ENCODE measurements at regions not wholly inside any gene's neighbourhood (a gene's known extent, or its start where the extent isn't known, plus 50 kb on each side); places are given as distances from the start of the nearest gene placed in this dataset.
"Not testable (repeated sequence)": the region's sequence is repeated elsewhere in the genome, so short reads cannot be mapped to it uniquely, and the experiment has no call there.

DNA sequence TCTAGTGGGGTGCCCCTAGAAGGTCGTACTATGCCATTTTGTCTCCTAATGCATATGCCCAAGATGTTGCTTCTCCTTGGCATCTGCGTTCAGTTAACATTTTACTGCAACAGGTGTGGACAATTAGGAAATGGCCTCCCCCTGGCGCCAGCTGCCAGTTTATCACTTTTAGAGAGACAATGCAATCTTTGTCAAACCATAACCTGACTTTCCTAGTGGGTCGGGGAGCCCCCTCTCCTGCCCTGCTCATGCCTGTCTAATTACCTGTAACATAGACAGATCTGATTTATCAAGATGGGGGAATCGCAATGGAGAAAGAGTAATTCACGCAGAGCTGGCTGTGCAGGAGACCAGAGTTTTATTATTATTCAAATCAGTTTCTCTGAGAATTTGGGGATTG, 353.7 kb upstream of the SGO1 start:
- no peak for DNase-seq

DNA sequence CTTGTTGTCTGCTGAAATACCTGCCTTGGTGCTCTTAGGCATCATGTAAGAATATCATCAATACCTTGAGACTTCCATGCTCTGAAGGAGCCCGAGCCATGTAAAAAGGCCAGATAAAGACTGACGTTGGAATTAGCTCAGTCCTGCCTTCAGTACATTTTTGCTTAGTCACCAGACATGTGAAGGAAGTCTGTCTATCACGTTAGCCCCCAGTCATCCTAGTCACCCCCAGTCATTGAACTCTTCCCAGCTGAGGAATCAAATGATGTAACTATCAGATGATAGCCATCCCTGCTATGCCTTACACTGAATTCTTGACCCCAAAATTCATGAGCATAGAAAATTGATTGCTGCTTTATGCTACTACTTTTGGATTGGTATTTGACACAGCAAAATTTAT, 351.2 kb upstream of the SGO1 start:
- DNase-seq = no peak

DNA sequence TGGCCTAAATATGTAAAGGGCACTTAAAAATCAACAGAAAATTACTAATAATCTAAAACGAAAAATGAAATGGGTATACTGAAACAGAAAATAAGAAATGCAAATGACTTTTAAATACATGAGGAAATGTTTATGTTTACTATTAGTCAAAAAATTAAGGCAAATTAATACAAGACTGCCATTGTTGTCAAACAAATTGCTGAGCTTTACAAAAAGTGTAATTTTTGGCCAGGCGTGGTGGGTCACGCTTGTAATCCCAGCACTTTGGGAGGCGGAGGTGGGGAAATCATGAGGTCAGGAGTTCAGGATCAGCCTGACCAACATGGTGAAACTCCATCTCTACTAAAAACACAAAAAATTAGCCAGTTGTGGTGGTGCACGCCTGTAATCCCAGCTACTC, 343.9 kb upstream of the SGO1 start:
- DNase-seq = no peak

DNA sequence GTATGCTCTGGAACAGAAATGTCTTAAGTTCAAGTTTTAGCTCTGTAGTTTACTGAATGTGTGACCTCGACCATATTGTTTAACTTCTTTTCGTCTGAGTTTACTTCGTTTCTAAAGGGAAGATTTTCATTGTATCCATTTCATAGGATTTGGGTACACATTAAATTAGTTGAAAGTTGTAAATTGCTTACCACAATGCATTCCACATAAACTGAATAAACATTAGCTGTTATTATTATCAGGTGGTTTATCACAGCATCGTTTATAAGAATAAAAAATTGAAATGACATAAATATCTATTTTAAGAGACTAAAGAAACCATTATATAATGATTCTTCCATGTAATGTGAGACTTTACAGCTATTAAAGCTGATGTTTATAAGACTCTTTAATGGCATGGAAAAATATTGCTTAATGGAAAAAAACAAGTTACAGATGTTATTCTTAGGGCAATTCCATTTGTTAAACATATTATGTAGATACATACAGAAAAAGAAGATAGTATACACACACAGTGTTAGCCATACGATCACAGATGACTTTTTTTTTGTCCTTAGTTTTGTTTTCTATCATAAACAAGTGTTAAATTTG, 342.3 kb upstream of the SGO1 start:
- no peak for DNase-seq

DNA sequence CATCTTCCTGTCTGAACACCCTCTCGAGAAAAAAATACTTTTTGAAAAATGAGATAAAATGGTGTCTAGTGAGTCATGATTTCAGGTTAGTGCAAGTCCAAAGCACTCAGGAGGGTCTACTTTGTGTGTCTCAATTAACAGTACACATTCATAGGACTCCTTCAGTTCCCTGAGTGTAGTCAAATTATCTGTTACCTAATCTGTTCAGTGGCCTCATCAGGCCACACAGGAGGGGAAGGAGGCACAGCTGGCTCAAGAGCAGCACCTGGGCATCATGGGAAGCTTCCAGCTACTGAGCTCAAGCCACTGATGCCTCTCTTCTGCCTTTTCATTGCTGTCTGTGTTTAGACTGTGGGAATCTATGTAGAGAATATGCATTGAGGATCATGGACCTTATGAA, 341.4 kb upstream of the SGO1 start:
- DNase-seq = no peak

DNA sequence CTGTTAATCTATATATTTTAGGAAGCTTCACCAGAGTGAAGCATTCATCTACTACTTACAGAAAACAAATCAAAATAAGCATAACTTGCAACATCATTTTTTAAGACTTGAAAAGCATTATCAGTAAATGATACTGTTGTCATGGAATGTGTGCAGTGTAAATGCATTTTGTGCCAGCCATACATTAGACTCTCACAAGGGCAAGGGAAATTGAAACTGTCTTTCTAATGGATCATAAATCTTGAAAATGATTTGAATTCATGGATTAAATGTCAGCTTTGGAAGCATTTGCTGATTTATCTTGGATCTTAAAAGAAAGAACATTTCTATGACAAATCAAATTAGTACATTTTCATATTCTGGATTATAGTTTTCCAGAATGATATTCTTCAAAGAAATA, 338.3 kb upstream of the SGO1 start:
- no peak for DNase-seq

DNA sequence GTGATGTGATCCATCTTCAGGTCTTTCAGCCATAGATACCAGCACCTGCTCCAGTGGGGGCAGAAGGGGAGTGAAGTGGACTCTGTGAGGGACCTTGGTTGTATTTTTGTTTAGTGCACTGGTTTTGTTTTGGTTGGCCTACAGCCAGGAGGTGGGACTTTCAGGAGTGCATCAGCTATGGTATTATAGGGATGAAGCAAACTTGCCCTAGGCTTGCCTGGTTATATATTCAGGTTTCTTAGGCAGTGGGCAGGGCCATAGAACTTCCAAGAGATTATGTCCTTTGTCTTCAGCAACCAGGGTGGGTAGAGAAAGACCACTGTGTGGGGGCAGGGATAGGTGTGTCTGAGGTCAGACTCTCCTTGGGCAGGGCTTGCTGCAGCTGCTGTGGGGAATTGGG, 337.3 kb upstream of the SGO1 start:
- no peak for DNase-seq

DNA sequence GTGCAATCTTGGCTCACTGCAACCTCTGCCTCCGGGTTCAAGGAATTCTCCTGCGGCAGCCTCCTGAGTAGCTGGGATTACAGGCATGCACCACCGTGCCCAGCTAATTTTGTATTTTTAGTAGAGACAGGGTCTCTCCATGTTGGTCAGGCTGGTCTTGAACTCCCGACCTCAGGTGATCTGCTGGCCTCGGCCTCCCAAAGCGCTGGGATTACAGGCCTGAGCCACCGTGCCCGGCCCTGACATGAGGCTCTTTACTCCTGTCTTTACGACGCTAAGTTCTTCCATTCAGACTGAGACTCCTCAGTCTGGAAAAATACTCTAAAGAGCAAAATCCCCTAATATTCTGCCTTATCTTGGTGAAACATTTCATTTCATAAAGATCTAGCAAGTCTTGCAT, 331.3 kb upstream of the SGO1 start:
- DNase-seq = not testable (repeated sequence)

DNA sequence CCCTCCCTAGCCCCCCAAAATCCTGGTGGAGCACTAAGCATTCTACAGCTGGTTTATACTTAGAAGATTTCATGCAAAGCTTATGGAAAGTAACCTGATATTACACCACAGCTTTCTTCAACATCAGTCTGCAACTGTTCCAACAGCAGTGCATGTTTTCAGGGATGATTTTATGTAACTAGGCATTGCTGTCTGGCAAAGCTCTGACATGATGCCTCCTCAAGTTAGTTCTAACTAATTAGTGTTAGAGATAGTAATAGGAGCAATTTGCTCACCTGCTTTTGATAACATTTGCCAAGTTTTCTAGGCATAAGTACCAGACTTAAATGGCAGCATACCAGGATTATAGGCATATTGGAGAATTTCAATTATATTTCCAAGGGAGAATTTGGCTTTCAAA, 330.3 kb upstream of the SGO1 start:
- DNase-seq = no peak

DNA sequence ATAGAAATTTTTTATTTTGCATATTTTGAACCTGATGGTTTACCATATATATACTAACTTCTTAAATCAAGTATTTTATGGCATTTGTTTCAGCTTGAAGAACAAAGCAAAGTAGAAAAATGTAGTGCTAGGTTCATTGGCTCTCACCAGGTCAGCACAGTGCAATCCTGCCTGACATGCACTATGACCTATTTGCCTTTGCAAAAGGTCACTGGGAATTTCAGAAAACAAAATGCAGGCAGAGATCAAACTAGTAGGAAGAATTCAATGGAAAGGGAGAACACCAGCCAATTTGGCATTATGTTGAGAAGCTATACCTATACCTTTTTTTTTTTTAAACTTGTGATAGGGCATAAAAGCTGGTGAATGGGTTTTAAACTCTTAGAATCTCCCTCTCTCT, 329.8 kb upstream of the SGO1 start:
- no peak for DNase-seq

DNA sequence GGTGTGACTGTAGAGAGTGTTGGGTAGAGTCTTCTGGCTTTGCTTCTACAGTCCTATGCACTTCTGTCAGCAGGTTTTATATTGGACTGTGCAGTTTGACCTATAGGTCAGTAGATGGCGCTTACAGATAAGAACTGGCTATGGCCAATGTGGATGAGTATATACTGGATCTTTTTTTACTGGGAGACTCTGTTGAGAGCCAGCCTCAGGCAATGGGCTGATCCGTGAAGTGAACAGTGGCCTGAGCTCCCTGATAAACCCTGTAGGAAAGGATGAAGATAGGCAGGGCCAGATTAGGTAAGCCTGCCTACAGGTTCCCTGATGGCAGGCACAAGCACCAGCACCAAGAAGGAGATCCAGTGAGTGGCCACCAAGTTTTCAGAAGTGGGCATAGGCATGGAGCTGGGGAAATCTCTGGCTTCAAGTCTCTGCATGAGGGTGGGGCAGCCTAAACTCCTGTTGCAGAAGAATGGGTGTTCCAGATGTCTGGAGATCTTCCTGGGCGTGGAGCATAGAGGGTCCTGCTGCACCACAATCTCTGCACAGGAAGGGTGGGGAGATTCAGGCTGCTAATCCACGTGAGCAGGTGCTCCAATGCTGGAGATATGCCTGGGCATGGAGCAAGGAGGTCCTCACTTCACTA, 326.0 kb upstream of the SGO1 start:
- no peak for DNase-seq

DNA sequence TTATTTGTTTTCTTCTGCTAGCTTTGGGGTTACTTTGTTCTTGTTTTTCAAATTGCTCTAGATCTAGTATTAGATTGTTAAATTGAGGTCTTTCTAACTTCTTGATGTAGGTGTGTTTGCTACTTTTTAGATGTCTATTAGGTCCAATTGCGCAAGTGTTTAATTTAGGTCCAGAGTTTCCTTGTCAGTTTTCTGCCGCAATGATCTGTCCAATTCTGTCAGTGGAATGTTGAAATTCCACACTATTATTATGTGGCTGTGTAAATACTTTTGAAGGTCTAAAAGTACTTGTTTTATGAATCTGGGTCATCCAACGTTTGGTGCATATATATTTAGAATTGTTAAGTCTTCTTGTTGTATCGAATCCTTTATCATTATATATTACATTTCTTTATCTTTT, 324.4 kb upstream of the SGO1 start:
- DNase-seq = no peak

DNA sequence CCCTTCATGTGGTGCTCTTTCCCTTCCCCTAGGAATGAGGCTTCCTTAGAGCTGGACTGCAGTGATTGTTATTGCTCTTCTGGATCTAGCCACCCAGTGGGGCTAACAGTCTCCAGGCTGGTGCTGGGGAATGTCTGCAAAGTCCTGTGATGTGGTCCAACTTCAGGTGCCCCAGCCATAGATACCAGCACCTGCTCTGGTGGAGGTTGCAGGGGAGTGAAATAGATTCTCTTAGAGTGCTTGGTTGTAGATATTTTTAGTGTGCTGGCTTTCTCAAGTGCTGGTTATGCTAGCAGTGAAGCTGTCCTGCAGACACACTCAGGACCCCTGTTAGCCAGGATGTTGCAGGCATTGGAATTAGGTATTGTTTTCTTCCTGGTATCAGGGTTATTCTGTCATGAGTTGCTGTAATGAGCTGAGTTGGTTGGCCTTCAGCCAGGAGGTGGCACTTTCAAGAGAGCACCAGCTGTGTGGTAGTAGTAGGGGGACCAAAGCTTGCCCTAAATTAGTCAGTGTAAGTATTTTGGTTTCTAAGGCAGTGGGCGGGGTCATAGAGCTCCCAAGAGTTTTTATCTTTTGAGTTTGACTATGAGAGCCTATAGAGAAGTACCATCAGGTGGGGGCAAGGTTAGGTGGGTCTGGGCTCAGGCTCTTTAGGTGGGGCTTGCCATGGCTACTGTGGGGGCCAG, 317.5 kb upstream of the SGO1 start:
- no peak for DNase-seq

DNA sequence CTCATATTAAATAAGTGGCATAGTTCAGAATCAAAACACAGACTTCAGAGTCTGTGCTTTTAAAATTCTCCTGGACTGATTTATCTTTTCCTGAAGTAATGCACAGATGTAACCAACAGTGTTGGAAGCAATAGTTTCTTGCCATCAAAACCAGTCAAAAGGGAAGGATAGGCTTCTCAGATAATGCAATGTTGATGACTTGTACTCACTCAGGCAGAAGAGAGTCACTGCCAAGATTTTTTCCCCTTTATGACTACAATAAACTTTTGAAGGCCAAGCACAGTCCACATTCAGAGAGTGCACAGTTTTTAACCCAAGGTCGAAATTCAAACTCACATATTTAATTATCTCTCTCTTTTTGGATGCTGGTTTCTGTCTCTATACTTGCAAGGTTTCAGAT, 305.0 kb upstream of the SGO1 start:
- DNase-seq = no peak

DNA sequence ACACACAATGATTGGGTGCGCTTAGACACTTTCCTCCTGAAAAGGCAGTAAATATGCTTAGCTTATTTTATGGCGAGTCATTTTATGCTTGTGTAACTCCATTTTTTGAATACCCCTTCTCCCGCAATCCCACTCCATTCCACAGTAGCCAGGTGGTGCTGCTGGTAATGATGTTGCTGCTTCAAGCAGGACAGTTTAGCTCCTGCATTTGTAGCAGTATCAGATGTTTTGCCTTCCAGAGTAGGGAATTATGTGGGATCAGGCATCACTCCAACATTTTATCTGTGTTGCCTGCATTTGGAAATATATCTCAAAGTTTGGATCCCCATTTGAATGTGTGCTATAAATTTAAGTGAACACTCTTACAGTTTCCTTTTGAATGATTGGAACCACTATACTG, 302.1 kb upstream of the SGO1 start:
- DNase-seq = no peak

DNA sequence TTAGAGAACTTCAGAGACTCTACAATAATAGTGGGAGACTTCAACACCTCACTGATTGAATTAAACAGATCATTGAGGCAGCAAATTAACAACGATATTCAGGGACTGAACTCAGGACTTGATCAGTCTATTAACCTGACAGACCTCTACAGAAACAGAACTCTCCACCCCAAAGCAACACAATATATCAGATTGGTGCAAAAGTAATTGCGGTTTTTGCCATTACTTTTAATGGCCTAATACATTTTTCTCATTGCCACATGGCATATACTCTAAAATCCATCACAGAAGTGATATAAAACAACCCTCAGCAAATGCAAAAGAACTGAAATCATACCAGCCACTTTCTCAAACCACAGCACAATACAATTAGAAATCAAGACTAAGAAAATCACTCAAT, 298.1 kb upstream of the SGO1 start:
- no peak for DNase-seq

DNA sequence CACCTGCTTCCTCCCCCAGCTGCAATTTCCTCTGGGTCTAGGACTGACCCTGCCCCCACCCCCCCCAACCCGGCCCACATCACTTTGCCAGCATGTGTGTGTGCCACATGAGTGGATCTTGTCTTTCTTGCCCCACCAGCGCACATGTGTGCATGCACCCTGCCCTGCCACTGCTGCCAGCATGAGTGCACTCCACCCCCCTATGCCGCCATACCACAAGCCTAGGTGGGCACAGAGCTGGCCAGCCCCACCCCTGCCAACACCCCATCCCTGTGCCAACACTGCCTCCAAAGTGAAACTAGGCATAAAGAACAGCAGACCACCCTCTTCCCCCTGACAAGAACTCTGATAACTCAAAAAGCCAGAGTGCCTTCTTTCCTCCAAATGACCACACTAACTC, 296.3 kb upstream of the SGO1 start:
- DNase-seq = no peak

DNA sequence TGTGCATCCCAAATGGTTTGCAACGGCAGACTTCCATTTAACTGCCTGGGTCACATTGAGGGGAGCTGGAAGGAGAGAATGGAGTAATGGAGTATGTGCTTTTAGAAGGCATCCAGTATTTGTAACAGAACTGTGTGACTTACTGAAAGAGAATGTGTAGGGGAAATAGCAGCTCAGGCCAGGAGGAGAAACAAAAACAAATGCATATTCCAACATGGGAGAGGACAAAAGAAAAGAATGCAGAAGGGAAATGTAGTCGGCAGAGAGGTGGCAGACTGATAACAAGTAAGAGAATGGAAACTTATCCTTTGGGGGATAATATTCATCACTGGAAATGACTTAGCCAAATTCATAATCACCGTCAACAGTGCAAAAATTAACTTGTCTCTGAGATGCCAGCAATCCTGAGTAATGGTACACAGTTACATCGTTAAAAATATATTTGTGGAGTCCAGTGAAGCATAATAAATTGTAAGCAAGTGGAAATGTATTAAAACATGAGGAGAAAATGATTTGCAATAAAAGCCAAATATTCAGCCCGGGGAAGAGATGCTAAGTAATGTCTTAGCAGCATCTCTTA, 294.9 kb upstream of the SGO1 start:
- no peak for DNase-seq

DNA sequence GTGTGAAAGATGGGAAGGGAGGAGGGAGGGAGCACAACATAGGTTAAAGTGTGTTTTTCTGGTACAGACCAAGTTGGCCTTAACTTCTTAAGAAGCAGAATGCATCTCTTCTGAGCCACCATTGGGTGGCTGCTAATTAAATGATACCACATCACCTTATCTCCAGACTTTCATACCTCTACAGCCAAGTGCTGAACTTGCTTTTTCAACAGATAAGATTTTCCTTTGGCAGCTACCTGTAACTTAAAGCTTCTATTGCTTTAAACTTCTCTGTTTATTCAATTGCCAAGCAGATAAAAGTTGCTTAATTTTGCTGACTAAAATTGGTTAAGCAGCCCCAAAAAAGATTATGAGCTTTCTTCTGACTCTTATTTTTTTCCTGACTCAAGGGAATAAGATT, 292.4 kb upstream of the SGO1 start:
- DNase-seq = no peak

DNA sequence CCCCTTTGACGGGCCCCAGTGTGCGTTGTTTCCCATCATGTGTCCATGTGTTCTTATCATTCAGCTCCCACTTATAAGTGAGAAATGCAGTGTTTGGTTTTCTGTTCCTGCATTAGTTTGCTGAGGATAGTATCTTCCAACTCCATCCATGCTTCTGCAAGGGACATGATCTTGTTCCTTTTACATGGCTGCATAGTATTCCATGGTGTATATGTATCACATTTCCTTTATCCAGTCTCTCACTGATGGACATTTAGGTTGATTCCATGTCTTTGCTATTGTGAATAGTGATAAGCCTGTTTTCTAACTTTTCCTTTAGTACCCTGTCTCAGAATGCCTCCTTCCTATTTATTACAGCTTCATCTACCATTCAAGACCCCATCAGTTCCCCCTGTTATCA, 278.2 kb upstream of the SGO1 start:
- DNase-seq = not testable (repeated sequence)

DNA sequence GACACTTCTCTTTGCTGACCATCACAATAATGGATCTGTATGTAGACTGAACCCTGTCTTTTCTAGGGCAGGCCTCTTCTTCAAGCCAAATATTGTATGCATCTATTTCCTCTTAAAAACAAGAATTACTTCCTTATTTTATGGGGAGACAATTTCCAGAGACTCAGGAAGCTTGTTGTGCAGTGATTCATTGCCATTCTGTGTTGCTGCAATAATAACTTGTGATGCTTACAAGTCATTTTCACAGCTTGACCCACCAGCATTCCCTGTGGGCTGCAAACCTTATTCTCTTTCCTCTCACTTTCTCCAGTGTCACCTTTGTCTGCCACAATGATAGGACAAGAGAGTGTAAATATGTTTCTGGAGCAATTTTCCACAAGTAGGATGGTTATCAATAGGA, 276.7 kb upstream of the SGO1 start:
- no peak for DNase-seq

DNA sequence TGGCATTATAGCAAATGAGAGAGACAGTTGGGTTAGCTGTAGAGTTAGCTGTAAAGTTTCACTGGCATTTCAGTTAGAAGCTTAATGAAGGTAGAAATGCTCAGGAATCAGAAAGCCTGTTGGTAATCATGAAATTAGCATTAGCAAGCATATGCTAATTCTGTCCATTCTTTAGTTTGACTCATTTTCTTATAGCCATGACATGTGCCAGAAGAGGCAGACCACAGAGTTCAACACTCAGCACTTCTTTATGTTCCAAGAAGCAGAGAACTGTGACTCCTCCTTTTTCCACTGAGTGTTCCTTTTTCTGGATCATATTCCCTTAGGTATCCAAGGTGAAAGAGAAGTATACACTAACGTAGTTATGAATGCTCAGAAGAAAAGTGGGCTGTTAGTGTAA, 276.2 kb upstream of the SGO1 start:
- no peak for DNase-seq

DNA sequence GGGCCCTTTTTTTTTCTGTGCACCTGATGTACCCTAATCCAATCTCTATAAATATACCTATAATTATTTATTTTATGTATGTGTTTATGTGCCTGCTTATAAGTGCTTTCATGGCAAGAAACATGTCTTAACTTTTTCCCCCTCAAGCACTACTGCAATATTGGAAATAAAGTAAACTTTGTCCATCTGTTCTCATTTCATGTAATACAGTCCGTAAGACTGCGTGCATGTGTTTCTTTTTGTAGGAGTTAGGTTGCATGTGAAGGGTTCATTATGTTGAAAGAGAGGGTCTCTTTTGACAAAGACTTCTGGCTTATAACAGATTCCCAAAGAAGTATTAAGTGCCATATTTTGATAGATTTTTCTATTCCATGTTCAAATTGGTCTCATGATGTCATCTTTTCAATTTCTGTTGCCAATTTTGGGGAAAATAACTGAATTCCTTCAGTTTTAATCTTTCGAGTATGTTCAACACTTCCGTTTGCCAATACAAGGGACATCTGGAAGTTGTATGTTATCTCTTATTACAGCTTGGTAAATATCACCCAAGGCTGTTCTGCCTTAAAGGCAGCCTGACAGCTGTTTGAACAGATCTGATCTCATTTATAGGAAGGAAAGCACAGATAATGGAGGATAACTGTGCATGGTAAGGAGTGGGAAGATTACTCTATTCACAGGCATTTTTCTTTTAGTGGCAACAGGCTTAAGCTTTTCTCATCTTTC, 273.1 kb upstream of the SGO1 start:
- DNase-seq = no peak

DNA sequence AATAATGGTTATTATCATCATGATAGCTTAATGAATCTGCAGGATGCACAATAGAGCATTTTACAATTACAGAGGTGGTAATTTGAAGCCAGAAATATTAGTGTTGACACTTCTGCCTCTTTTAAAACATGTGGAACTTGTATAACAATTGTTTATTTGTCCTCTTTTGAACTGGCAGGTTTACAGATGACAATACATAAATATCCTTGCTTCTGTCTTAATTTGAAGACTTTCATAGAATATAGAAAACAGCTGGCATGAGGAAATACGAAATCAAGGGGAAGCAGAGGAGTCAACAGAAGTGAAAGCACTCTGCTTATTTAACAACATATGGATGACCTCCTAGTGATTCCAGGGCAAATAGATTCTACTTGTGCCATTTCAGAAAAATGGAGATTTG, 270.5 kb upstream of the SGO1 start:
- DNase-seq = no peak
